Left cardiac atrium (tissue), 4 donors: ENCODE measurements at regions not wholly inside any gene's neighbourhood (a gene's known extent, or its start where the extent isn't known, plus 50 kb on each side); places are given as distances from the start of the nearest gene placed in this dataset.

Source experiments
- ATAC-seq, 2 donors: fragments of 200-7000 bp; cut with Tn5 transposase; one replicate each; pipeline ENCODE4 v1.9.1; 2020; ENCODE audit warnings: mild to moderate bottlenecking in 2 of 2, moderate library complexity in 2 of 2
- DNase-seq: peaks from one replicate; pipeline ENCODE4 v3.0.0-alpha.2; 2020
- intact Hi-C, 2 donors: fragments of 100-400 bp; cut with DNase I; formaldehyde crosslinking; loops; one replicate each; pipeline versions ENCODE4 v1.14.1 to v1.15.1; 2022 to 2023
- donor health status: DM: no; HTN: yes; CAD: no.
- donor health status: DM: no; HTN: yes; CAD: no; lungs with severe emphysema.
- donor health status: DM: yes; HTN: yes; CAD: no.
- donor health status: Dilated cardiomyopathy.

GRCh38 chr10:98332623-98333269 lies 64.8 kb upstream of the LOXL4 start:
- DNase-seq (no peak), ATAC-seq (no peak)
- intact Hi-C loops = no loop called here

GRCh38 chr10:98331885-98332284 lies 63.9 kb upstream of the LOXL4 start:
- intact Hi-C loops = no loop called here
- DNase-seq = no peak
- ATAC-seq = no peak

GRCh38 chr10:98330987-98331386 lies 63.0 kb upstream of the LOXL4 start:
- DNase-seq (no peak), ATAC-seq (no peak)
- intact Hi-C loops = no loop called here

- intact Hi-C loops = no loop called here
- no peak for DNase-seq
- ATAC-seq = no peak
Measured at GRCh38 chr10:98328640-98329039, 60.6 kb upstream of the LOXL4 start.

GRCh38 chr10:98328163-98328562 lies 60.2 kb upstream of the LOXL4 start:
- intact Hi-C loops = no loop called here
- DNase-seq (no peak), ATAC-seq (peak in 1 of 2 donors; percentile 30)

- intact Hi-C loops = no loop called here
- ATAC-seq (peak; percentile 10 to 21), DNase-seq (no peak)
Measured at GRCh38 chr10:98326621-98327027, 58.6 kb upstream of the LOXL4 start.

GRCh38 chr10:98323221-98324164 lies 55.5 kb upstream of the LOXL4 start:
- intact Hi-C loops = no loop called here
- DNase-seq (peak; percentile 77), ATAC-seq (peak; percentile 96 to 97)

GRCh38 chr10:98321186-98321780 lies 53.3 kb upstream of the LOXL4 start:
- no peak for ATAC-seq
- intact Hi-C loops = no loop called here
- DNase-seq = no peak

GRCh38 chr10:98320486-98321185 lies 52.6 kb upstream of the LOXL4 start:
- DNase-seq = no peak
- intact Hi-C loops = no loop called here
- no peak for ATAC-seq

GRCh38 chr10:98318861-98319260 lies 50.9 kb upstream of the LOXL4 start:
- intact Hi-C loops = loop anchor here in 1 of 2 donors (10.0 kb wide), 1 partner anchor 404 kb away; no protein-coding TSS in a partner anchor
- no peak for ATAC-seq
- no peak for DNase-seq
